ENCODE measurements at regions not wholly inside any gene's neighbourhood (a gene's known extent, or its start where the extent isn't known, plus 50 kb on each side); places are given as distances from the start of the nearest gene placed in this dataset.

- no peaks in the 10 kb centered on the region for H4K20me1 ChIP-seq (ENCODE audit: insufficient read depth, low read length)
- no peaks in the 10 kb centered on the region for H3K4me1 ChIP-seq (ENCODE audit: control insufficient read depth in 1 of 2, insufficient read depth in 2 of 2, low read length in 2 of 2)
- Mint-ChIP-seq H3K4me1 (no peaks in the 10 kb centered on the region), H3K4me3 (no peak overlapping the region), H3K9me3 (peaks cover 2 to 11% (median 3%) of the 10 kb centered on the region in 7 donors), H3K36me3 (no peaks in the 10 kb centered on the region), H3K27ac (no peak overlapping the region), H3K27me3 (ENCODE audit: low read depth in 3 of 3) (peaks cover 2 to 4% (median 3%) of the 10 kb centered on the region in 3 donors)
- no peak for DNase-seq
- WGBS (ENCODE audit: insufficient coverage) = 62% methylated on average over 1 of the region's 5 CpGs
- no peak overlapping the region for H3K4me2 ChIP-seq (replicated peaks; ENCODE audit: extremely low read depth, low read length, poor library complexity, severe bottlenecking)
- no peaks in the 10 kb centered on the region for H3K79me2 ChIP-seq (ENCODE audit: insufficient read depth, low read length)
- H3K9me3 ChIP-seq (replicated peaks in 1 of 2; ENCODE audit: control insufficient read depth in 1 of 2, insufficient read depth in 1 of 2, low read length in 2 of 2) = no peaks in the 10 kb centered on the region
- intact Hi-C loops (cut with micrococcal nuclease) = no loop called here
- no peaks in the 10 kb centered on the region for H3K27me3 ChIP-seq (ENCODE audit: control insufficient read depth in 2 of 2, insufficient read depth in 2 of 2, low read length in 2 of 2)
- no peak overlapping the region for H3K9ac ChIP-seq (ENCODE audit: insufficient read depth, low read length, poor library complexity, severe bottlenecking)
- TF ChIP-seq, protein P1, sequence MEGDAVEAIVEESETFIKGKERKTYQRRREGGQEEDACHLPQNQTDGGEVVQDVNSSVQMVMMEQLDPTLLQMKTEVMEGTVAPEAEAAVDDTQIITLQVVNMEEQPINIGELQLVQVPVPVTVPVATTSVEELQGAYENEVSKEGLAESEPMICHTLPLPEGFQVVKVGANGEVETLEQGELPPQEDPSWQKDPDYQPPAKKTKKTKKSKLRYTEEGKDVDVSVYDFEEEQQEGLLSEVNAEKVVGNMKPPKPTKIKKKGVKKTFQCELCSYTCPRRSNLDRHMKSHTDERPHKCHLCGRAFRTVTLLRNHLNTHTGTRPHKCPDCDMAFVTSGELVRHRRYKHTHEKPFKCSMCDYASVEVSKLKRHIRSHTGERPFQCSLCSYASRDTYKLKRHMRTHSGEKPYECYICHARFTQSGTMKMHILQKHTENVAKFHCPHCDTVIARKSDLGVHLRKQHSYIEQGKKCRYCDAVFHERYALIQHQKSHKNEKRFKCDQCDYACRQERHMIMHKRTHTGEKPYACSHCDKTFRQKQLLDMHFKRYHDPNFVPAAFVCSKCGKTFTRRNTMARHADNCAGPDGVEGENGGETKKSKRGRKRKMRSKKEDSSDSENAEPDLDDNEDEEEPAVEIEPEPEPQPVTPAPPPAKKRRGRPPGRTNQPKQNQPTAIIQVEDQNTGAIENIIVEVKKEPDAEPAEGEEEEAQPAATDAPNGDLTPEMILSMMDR (IDR thresholded peaks at IDR 0.05) = no peak
- H3K36me3 ChIP-seq (replicated peaks in 1 of 2; ENCODE audit: control insufficient read depth in 1 of 2, insufficient read depth in 2 of 2, low read length in 2 of 2) = no peaks in the 10 kb centered on the region
- H3K4me3 ChIP-seq (replicated peaks in 1 of 3; ENCODE audit: low read depth in 2 of 3, low read length in 3 of 3) = no peak overlapping the region
- H3K27ac ChIP-seq (ENCODE audit: low read depth in 1 of 2, low read length in 2 of 2) = no peak overlapping the region
- no peak overlapping the region for H2AFZ ChIP-seq (ENCODE audit: insufficient read depth, low read depth, low read length, poor library complexity, severe bottlenecking)
Observed at GRCh38 chr14:53444677-53445312, 291.7 kb upstream of the DDHD1 start.

GRCh38 chr14:53441789-53442188 is 288.7 kb upstream of the DDHD1 start:
- Histone ChIP-seq H3K9ac (ENCODE audit: insufficient read depth, low read length, poor library complexity, severe bottlenecking) (no peak overlapping the region), H3K36me3 (replicated peaks in 1 of 2; ENCODE audit: control insufficient read depth in 1 of 2, insufficient read depth in 2 of 2, low read length in 2 of 2) (no peaks in the 10 kb centered on the region), H4K20me1 (ENCODE audit: insufficient read depth, low read length) (no peaks in the 10 kb centered on the region), H3K27me3 (ENCODE audit: control insufficient read depth in 2 of 2, insufficient read depth in 2 of 2, low read length in 2 of 2) (no peaks in the 10 kb centered on the region), H3K4me1 (ENCODE audit: control insufficient read depth in 1 of 2, insufficient read depth in 2 of 2, low read length in 2 of 2) (no peaks in the 10 kb centered on the region), H3K79me2 (ENCODE audit: insufficient read depth, low read length) (no peaks in the 10 kb centered on the region), H3K27ac (ENCODE audit: low read depth in 1 of 2, low read length in 2 of 2) (no peak overlapping the region), H3K4me3 (replicated peaks in 1 of 3; ENCODE audit: low read depth in 2 of 3, low read length in 3 of 3) (no peak overlapping the region), H3K9me3 (replicated peaks in 1 of 2; ENCODE audit: control insufficient read depth in 1 of 2, insufficient read depth in 1 of 2, low read length in 2 of 2) (no peaks in the 10 kb centered on the region), H3K4me2 (replicated peaks; ENCODE audit: extremely low read depth, low read length, poor library complexity, severe bottlenecking) (no peak overlapping the region), H2AFZ (ENCODE audit: insufficient read depth, low read depth, low read length, poor library complexity, severe bottlenecking) (no peak overlapping the region)
- Mint-ChIP-seq H3K4me3 (no peak overlapping the region), H3K36me3 (no peaks in the 10 kb centered on the region), H3K27me3 (ENCODE audit: low read depth in 3 of 3) (peaks cover 0 to 4% (median 2%) of the 10 kb centered on the region in 3 donors), H3K9me3 (peaks cover 0 to 7% (median 3%) of the 10 kb centered on the region in 7 donors), H3K27ac (no peak overlapping the region), H3K4me1 (no peaks in the 10 kb centered on the region)
- TF ChIP-seq, protein P1 (IDR thresholded peaks at IDR 0.05) = no peak
- intact Hi-C loops (cut with micrococcal nuclease) = no loop called here
- 93% methylated on average over 6 of the region's 6 CpGs for WGBS (ENCODE audit: insufficient coverage)
- DNase-seq = no peak

Measured in CD14-positive monocyte (primary cell).